ENCODE measurements at regions not wholly inside any gene's neighbourhood (a gene's known extent, or its start where the extent isn't known, plus 50 kb on each side); places are given as distances from the start of the nearest gene placed in this dataset.

- in situ Hi-C loops (cut with MboI; ENCODE audit: low pct_ligation_motif_present in 1 of 4, low pct_unique_long_range_greater_than_20kb in 1 of 4, low sequenced_read_pairs in 3 of 4) (no loop called here), intact Hi-C loops (cut with DNase I; ENCODE audit: low total_unique reads) (no loop called here)
- 82 to 89% methylated on average over 1 of the region's 1 CpG for WGBS, 2 donors (ENCODE audit: low coverage in 1 of 2)
- TF ChIP-seq EP300 (IDR thresholded peaks at IDR 0.05; ENCODE audit: low read depth): no peak
- TF ChIP-seq POLR2A (IDR thresholded peaks at IDR 0.05): no peak
- H3K4me1 ChIP-seq: no peaks in the 10 kb centered on the region
- H3K27ac ChIP-seq: no peak overlapping the region
- no peaks in the 10 kb centered on the region for H3K36me3 ChIP-seq
- no peak for DNase-seq
- no peaks in the 10 kb centered on the region for H3K9me3 ChIP-seq
- H3K27me3 ChIP-seq: no peaks in the 10 kb centered on the region
- no peak overlapping the region for H3K4me3 ChIP-seq
Observed at GRCh38 chr2:52258038-52258437, 1226.1 kb upstream of the NRXN1 start.

GRCh38 chr2:52253416-52253980, 1221.6 kb upstream of the NRXN1 start:
- DNase-seq: no peak
- in situ Hi-C loops (cut with MboI; ENCODE audit: low pct_ligation_motif_present in 1 of 4, low pct_unique_long_range_greater_than_20kb in 1 of 4, low sequenced_read_pairs in 3 of 4) (no loop called here), intact Hi-C loops (cut with DNase I; ENCODE audit: low total_unique reads) (no loop called here)
- H3K36me3 ChIP-seq: no peaks in the 10 kb centered on the region
- no peaks in the 10 kb centered on the region for H3K4me1 ChIP-seq
- 72 to 75% methylated on average over 5 of the region's 5 CpGs for WGBS, 2 donors (ENCODE audit: low coverage in 1 of 2)
- H3K27me3 ChIP-seq: no peaks in the 10 kb centered on the region
- no peaks in the 10 kb centered on the region for H3K9me3 ChIP-seq
- H3K4me3 ChIP-seq: no peak overlapping the region
- H3K27ac ChIP-seq: no peak overlapping the region
- TF ChIP-seq CTCF (IDR thresholded peaks at IDR 0.05): no peak
- TF ChIP-seq POLR2AphosphoS5 (IDR thresholded peaks at IDR 0.05): no peak
- TF ChIP-seq EP300 (IDR thresholded peaks at IDR 0.05; ENCODE audit: low read depth): no peak
- TF ChIP-seq POLR2A (IDR thresholded peaks at IDR 0.05): no peak

DNA sequence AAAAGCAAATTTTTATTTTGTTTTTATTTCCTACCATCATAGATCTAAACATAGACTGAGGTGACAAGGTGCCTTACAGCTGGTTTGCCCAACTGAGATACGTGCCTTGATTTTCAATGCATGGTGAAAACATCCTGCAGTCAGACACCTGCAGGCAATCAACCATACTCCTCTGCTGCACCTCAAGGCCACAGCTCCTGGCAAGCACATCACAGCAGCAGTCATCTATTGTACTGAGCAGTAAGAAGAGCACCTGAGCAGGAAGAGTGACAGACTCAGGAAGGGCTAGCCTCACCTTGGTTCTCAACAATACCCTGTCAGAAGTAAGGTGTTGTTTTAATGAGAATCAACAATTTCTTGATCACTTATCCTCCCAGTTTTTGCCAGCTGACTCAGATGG, 1206.8 kb upstream of the NRXN1 start:
- DNase-seq: no peak
- Histone ChIP-seq H3K27ac (no peak overlapping the region), H3K4me3 (no peak overlapping the region), H3K27me3 (no peaks in the 10 kb centered on the region), H3K4me1 (no peaks in the 10 kb centered on the region), H3K9me3 (no peaks in the 10 kb centered on the region), H3K36me3 (no peaks in the 10 kb centered on the region)
- WGBS, 2 donors (ENCODE audit: low coverage in 1 of 2): 67% methylated on average over 1 of the region's 1 CpG; no CpG with 5 or more reads in 1 of the 2 donors
- in situ Hi-C loops (cut with MboI; ENCODE audit: low pct_ligation_motif_present in 1 of 4, low pct_unique_long_range_greater_than_20kb in 1 of 4, low sequenced_read_pairs in 3 of 4): no loop called here
- intact Hi-C loops (cut with DNase I; ENCODE audit: low total_unique reads): no loop called here
- TF ChIP-seq POLR2A (IDR thresholded peaks at IDR 0.05) (no peak), EP300 (IDR thresholded peaks at IDR 0.05; ENCODE audit: low read depth) (no peak), CTCF (IDR thresholded peaks at IDR 0.05) (no peak), POLR2AphosphoS5 (IDR thresholded peaks at IDR 0.05) (no peak)

GRCh38 chr2:52222128-52222527, 1190.2 kb upstream of the NRXN1 start:
- TF ChIP-seq POLR2AphosphoS5 (IDR thresholded peaks at IDR 0.05) (no peak), EP300 (IDR thresholded peaks at IDR 0.05; ENCODE audit: low read depth) (no peak), POLR2A (IDR thresholded peaks at IDR 0.05) (no peak), CTCF (IDR thresholded peaks at IDR 0.05) (no peak)
- no peak overlapping the region for H3K27ac ChIP-seq
- H3K36me3 ChIP-seq: no peaks in the 10 kb centered on the region
- in situ Hi-C loops (cut with MboI; ENCODE audit: low pct_ligation_motif_present in 1 of 4, low pct_unique_long_range_greater_than_20kb in 1 of 4, low sequenced_read_pairs in 3 of 4) (no loop called here), intact Hi-C loops (cut with DNase I; ENCODE audit: low total_unique reads) (no loop called here)
- no peaks in the 10 kb centered on the region for H3K27me3 ChIP-seq
- H3K4me3 ChIP-seq: no peak overlapping the region
- no peak for DNase-seq
- H3K4me1 ChIP-seq: no peaks in the 10 kb centered on the region
- H3K9me3 ChIP-seq: peaks cover 0 to 5% of the 10 kb centered on the region in 2 donors
- 59 to 60% methylated on average over 2 of the region's 2 CpGs for WGBS, 2 donors (ENCODE audit: low coverage in 1 of 2)

DNA sequence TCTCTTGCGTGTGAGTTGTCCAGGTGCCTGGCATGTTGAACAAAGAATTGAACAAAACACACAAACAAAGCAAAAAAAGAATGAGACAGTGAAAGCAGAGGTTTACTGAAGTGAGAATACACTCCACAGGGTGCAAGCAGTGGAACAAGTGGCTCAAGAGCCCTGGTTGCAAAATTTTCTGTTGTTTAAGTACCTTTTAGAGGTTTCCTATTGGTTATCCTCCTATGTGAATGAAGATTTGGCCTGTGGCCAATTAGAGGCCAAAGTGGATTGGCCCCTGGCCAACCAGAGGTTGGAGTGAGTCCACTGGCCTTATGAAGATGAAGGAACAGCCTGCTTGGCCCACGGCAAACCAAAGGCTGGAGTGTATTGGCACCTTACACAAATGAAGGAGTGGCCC, 1188.5 kb upstream of the NRXN1 start:
- Histone ChIP-seq H3K27me3 (no peaks in the 10 kb centered on the region), H3K4me3 (no peak overlapping the region), H3K27ac (no peak overlapping the region), H3K4me1 (no peaks in the 10 kb centered on the region), H3K36me3 (no peaks in the 10 kb centered on the region), H3K9me3 (peaks cover 0 to 5% of the 10 kb centered on the region in 2 donors)
- no peak for DNase-seq
- 77 to 85% methylated on average over 1 to 2 of the region's 2 CpGs for WGBS, 2 donors (ENCODE audit: low coverage in 1 of 2)
- intact Hi-C loops (cut with DNase I; ENCODE audit: low total_unique reads): no loop called here
- in situ Hi-C loops (cut with MboI; ENCODE audit: low pct_ligation_motif_present in 1 of 4, low pct_unique_long_range_greater_than_20kb in 1 of 4, low sequenced_read_pairs in 3 of 4): no loop called here
- TF ChIP-seq POLR2AphosphoS5 (IDR thresholded peaks at IDR 0.05): no peak
- no peak for TF ChIP-seq CTCF (IDR thresholded peaks at IDR 0.05)
- TF ChIP-seq EP300 (IDR thresholded peaks at IDR 0.05; ENCODE audit: low read depth): no peak
- no peak for TF ChIP-seq POLR2A (IDR thresholded peaks at IDR 0.05)

All from transverse colon (tissue), 4 donors.